NT2/D1 (cell line): ENCODE measurements at regions not wholly inside any gene's neighbourhood (a gene's known extent, or its start where the extent isn't known, plus 50 kb on each side); places are given as distances from the start of the nearest gene placed in this dataset.

Source experiments
- SUZ12 ChIP-seq: IDR thresholded peaks from 2 replicates; pipeline ENCODE4 v1.6.1; 2011; ENCODE audit not compliant: insufficient read length, insufficient read depth; ENCODE audit errors: extremely low read depth
- YY1 ChIP-seq: IDR thresholded peaks from 2 replicates; pipeline ENCODE4 v1.6.1; 2011; ENCODE audit not compliant: insufficient read length, insufficient read depth
- ZNF274 ChIP-seq: IDR thresholded peaks from 2 replicates; pipeline ENCODE4 v1.6.1; 2011; ENCODE audit warnings: mild to moderate bottlenecking, low read depth, low read length

- TF ChIP-seq SUZ12 (no peak), ZNF274 (no peak), YY1 (no peak)
These were observed 138.1 kb upstream of the REG3G start for GRCh38 chr2:78887446-78887845.
